NCI-H460 (cell line): ENCODE measurements at regions not wholly inside any gene's neighbourhood (a gene's known extent, or its start where the extent isn't known, plus 50 kb on each side); places are given as distances from the start of the nearest gene placed in this dataset.
A peak's percentile ranks its signal among the peaks of the same experiment; 100 is the strongest.
"Not testable (repeated sequence)": the region's sequence is repeated elsewhere in the genome, so short reads cannot be mapped to it uniquely, and the experiment has no call there.

Experiments used
- DNase-seq: peaks from one replicate; pipeline ENCODE4 v3.0.0-alpha.2; 2016; ENCODE audit warnings: low read depth; ENCODE audit errors: extremely low read depth

DNA sequence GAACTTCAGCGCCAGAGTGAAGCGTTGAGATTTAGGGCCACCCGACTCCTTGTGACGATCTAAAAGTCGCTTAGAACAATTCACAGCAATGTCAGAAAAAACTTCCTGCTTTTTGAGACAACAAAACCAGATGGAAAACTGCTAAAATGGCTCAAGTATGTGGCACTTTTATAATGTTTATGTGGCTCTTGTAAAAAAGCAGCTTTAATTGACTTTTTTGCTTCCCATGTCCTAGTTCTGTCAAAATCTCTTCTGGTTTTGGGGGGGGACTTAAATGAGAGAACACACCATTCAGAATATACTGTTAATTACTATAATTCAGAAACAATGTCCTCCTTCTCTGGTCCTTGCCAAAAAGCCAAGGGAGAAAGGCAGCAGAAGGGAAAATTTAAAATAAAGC, 154.7 kb upstream of the LSM14A start:
- DNase-seq, result no peak

DNA sequence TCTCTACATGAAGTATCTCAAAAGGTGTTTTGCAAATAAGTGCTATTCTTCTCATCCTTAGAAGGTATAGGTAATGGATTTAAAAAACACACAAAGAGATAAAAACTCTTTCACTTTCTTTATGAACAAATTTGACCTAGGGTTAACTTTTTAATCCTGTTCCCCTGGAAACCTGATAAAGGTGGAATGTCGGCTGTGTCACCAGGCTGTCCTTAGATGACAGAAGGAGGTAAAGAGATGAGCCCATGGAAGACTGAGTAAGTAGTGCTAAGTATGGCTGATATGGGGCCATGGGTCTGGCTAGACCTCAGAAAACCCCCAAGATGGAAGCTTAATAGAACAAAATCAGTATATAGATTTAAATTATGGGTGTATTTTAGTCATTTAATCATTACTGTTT, 153.8 kb upstream of the LSM14A start:
- no peak for DNase-seq

DNA sequence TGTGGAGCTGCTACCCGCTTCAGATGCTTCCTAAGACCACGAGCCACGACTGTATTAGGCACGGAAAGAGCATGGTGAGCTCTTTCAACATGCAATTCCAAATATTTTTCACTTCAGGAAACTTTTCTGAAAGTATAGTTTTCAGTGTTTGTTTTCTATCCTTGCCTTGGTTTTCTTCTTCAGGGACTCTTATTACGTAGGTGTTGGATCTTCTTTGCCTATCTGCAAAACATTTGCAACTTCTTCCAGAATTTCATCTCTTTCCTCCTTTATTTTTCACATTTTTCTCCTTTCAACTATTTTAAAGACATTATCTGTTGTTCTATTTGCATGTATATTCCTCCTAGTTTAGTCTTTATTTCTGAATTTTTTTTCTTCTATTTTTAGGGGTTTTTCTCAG, 148.9 kb upstream of the LSM14A start:
- DNase-seq, result no peak

DNA sequence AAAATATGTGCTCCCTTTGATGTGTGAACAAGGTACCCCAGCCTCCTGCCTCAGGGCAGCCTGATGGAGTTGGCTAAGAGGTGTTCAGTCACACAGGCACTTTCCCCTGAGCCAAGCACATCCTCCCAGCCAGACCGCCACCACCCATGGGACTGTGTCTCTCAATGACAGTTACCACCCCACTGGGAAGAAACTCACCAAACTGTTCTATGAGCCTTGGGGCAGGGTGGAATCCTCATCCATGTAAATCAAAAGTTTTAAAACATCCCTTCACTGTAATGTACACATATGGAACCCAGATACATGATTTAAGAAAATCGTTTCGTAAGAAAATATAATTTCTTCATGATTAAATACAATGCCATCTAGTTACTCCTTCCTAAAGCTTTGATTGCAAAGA, 138.4 kb upstream of the LSM14A start:
- DNase-seq, result no peak

DNA sequence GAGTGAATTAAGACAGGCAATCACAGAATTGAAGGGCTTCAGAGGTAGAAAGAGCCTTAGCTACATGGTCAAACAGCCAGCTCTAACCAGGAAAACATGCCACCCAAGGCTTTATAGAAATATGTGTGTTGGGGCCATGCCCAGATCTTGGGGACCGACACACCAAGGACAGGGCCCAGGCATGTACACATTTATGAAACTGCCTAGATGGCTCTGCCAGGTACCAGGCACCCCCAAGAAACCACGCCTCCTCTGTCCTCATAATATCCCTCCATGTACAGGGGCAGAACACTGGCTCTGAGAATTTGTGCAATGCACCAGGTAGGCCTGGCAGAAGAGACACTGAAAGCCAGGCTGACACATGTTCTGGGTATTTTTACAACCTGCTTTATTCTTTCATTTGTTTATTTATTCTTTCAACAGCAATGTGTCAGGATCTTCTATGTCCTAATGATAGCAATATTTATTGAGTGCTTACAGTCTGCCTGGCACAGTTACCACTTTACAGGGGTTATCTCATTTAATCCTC, 137.9 kb upstream of the LSM14A start:
- DNase-seq, result no peak

DNA sequence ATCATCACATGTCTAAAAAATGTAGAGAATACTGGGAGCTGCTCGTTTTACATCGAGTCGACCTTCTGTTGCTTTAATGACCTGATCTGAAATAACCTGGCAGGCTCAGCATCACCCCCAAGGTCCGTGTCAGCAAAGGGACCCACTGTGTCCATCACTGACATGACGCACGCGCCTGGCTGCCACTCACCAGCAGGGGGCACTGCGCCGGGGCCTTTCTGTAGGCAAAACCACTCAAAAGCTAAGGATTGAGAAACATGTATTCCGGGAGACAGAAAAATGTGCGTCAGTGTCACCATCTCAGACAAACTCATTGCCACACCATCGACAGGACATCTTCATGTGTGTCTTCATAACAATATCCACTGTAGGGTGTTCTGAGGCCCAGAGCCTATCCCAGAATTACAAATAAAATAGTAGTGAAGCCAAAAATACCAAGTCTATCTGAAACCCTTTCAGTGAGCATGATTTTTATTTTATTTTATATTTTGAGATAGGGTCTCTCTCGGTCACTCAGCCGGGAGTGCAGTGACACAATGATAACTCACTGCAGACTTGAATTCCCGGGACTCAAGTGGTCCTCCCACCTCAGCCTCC, 130.3 kb upstream of the LSM14A start:
- peak; percentile 6 for DNase-seq

DNA sequence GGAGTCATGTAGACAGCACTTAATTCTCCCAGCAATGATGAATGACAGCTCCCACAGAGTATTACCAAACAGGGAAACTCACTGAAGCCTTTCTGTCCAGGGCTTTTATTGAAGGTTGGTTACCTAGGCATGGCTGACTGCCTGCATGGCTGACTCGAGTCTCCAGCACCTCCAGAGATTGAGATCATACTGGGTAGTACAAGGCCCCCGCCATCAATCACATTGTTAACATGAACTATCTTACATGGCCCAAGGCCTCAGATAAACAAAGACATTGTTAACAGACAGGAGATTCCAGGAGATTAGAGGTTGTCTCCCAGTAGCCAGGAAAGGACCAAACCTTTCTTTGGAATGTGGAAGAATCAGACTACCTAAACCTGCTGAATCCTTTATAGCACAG, 128.3 kb upstream of the LSM14A start:
- no peak for DNase-seq

GRCh38 chr19:34049944-34050343, 122.4 kb upstream of the LSM14A start:
- DNase-seq, result no peak

- not testable (repeated sequence) for DNase-seq
Measured at GRCh38 chr19:34050430-34050829, 121.9 kb upstream of the LSM14A start.

GRCh38 chr19:34051255-34051654, 121.0 kb upstream of the LSM14A start:
- no peak for DNase-seq

DNA sequence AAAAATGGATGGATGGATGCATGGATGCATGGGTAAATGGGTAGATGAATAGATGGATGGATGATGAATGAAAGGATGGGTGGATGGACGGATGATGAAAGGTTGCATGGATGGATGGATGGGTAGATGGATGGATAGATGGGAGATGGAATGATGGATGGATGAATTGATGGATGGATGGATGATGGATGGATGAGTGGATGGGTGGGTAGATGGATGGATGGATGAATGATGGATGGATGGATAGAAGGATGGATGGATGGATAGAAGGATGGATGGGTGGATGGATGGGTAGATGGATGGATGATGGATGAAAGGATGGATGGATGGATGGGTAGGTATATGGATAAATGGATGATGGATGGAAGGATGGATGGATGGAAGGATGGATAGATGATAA, 115.1 kb upstream of the LSM14A start:
- no peak for DNase-seq

DNA sequence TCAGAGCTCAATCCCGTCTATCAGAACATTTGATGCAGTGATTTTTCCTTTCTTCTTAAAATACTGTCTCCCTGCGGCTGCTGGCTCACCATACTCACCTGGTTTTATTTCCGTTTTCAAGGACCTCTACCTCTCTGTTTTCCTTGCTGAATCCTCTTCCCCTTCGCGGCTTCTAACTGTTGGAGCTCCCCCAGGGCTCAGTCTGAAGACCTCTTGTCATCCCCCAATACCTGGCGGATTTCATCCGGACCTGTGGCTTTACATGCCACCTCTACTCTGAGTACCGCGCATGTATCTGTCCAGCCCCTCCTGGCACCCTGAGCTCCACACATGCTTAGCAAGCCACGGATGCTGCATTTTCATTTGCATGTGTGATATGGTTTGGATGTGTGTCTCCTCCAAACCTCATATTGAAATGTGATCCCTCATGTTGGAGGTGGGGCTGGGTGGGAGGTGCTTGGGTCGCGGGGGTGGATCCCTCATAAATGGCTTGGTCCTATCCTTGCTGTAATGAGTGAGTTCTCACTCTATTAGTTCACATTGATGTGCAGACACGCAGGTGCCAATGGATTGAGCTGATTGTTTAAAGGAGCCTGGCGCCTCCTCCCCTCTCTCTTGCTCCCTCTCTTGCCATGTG, 106.2 kb upstream of the LSM14A start:
- no peak for DNase-seq

GRCh38 chr19:34067861-34068271, 104.4 kb upstream of the LSM14A start:
- no peak for DNase-seq

- no peak for DNase-seq
Measured at GRCh38 chr19:34075661-34076091, 96.6 kb upstream of the LSM14A start.

DNA sequence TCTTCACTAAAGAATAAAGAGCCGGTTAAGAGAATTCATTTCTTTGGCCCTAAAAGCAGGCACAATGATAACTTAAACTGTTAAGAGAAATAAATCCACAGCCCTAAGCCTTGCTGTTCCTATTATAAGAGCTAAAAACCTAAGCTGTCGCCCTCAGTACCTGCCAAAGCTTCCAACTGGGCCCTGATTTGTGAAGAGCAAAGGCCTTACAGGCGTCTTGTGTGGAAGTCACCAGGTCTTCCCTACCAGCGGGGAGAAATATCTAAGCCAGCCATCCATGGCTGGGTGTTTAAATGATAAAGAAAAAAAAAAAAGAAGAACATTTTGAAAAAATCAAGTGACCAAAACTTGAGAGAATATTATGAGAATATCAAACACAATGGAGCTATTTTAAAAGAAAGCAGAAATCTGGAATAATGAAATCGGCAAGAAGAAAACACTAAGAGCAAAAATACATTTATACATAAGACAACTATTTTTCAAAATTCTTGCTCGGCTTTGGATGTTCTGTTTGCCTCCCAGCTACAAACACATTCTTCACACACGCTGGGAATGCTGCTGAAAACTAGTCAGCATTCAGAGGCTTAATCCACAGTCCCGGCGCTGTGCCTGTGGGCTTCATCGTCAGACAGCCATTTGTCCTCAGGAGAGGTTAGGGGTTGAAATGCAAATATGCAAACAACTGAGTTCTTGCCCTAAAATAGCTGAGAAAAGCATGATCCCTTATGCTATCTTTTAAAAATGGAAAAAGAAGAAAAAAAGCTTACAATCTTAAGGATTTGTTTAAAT, 89.8 kb upstream of the LSM14A start:
- no peak for DNase-seq

DNA sequence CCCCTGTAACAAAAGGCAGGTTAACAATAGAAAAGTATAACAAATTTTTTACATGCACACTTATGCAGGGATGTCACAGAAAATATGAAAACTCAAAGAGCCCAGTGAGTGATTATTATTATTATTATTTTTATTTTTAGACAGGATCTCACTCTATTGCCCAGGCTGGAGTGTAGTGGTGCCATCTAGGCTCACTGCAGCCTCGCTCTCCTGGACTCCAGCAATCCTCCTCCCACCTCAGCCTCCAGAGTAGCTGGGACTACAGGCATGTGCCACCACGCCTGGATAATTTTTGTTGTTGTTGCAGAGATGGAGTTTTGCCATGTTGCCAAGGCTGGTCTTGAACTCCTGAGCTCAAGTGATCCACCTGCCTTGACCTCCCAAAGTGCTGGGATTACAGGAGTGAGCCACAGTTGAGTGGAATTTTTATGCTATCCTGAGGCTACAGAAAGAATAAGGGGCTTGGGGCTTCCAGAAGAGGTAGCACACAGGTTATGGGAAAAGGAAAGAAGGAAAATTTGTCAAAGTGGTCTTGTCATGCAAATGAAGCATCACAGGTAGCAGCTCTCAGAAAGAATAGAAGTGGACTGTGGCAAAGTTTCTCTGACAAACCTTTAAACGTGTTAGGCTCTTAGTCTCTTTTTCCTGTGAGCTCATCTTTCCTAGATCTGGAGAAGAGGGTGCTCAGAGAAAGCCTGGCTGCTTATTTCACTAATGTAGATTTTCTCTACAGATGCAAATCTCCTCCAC, 87.7 kb upstream of the LSM14A start:
- DNase-seq, result no peak

- no peak for DNase-seq
Measured at GRCh38 chr19:34085336-34085735, 87.0 kb upstream of the LSM14A start.

GRCh38 chr19:34088292-34088691, 84.0 kb upstream of the LSM14A start:
- DNase-seq, result no peak

DNA sequence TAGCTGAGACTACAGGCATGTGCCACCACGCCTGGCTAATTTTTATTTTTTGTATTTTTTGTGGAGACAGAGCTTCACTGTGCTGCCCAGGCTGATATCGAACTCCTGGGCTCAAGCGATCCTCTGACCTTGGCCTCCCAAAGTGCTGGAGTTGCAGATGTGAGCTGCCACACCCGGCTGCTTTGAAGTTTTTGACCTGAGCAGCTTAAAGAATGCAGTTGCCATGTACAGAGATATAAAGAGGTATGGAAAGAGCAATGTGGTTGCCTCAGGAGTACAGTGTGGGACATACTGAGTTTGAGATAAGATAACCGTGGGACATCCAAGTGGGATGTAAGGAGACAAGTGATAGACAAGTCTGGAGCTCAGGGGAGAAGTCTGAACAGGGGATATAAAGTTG, 82.7 kb upstream of the LSM14A start:
- DNase-seq, result no peak

DNA sequence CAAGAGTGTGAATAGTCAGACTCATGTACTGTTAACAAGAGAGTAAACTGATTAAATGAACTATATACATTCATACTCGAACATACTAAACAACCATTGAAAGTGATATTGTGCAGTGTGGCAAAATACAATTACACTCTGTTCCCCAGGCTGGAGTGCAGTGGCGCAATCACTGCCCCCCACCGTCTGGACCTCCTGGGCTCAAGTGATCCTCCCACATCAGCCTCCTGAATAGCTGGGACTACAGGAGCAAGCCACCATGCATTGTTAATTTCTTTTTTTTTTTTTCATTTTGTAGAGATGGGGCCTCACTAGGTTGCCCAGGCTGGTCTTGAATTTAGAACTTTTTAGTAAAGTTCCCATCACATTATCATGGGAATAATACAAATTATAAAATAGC, 77.3 kb upstream of the LSM14A start:
- no peak for DNase-seq

- DNase-seq, result not testable (repeated sequence)
Measured at GRCh38 chr19:34095411-34095810, 76.9 kb upstream of the LSM14A start.
